ENCODE measurements at regions not wholly inside any gene's neighbourhood (a gene's known extent, or its start where the extent isn't known, plus 50 kb on each side); places are given as distances from the start of the nearest gene placed in this dataset.

GRCh38 chr10:4615042-4615441, 211.0 kb upstream of the AKR1E2 start:
- TF ChIP-seq REST (IDR thresholded peaks at IDR 0.05; ENCODE audit: low read depth) (no peak), NFIC (IDR thresholded peaks at IDR 0.05) (no peak), TAF1 (IDR thresholded peaks at IDR 0.05; ENCODE audit: low read depth) (no peak), RAD21 (IDR thresholded peaks at IDR 0.05; ENCODE audit: low read depth) (no peak), TCF12 (IDR thresholded peaks at IDR 0.05; ENCODE audit: low read depth) (no peak), EP300 (IDR thresholded peaks at IDR 0.05; ENCODE audit: borderline replicate concordance) (no peak), FOXM1 (IDR thresholded peaks at IDR 0.05; ENCODE audit: borderline replicate concordance, low read depth) (no peak), EGR1 (IDR thresholded peaks at IDR 0.05) (no peak), MAX (IDR thresholded peaks at IDR 0.05) (no peak)

Measured in Ishikawa (cell line).